ENCODE measurements at regions not wholly inside any gene's neighbourhood (a gene's known extent, or its start where the extent isn't known, plus 50 kb on each side); places are given as distances from the start of the nearest gene placed in this dataset.

GRCh38 chr4:165662341-165662740 lies 210.7 kb upstream of the TLL1 start:
- H3K36me3 Mint-ChIP-seq (ENCODE audit: low read depth), result no peaks in the 10 kb centered on the region
- H3K27ac Mint-ChIP-seq, result no peak overlapping the region

GRCh38 chr4:165663411-165663810 lies 209.6 kb upstream of the TLL1 start:
- DNase-seq (no peak), ATAC-seq (no peak)
- Mint-ChIP-seq H3K4me3 (no peak overlapping the region), H3K27me3 (peaks cover 5% of the 10 kb centered on the region), H3K4me1 (no peaks in the 10 kb centered on the region), H3K27ac (no peak overlapping the region), H3K36me3 (ENCODE audit: low read depth) (no peaks in the 10 kb centered on the region)
- no peaks in the 10 kb centered on the region for H3K9me3 ChIP-seq (ENCODE audit: control insufficient read depth, low read length, poor library complexity, severe bottlenecking)

More at GRCh38 chr4:165662341-165662740, 210.7 kb upstream of the TLL1 start:
- Mint-ChIP-seq H3K4me3 (no peak overlapping the region), H3K27me3 (peaks cover 5% of the 10 kb centered on the region), H3K4me1 (no peaks in the 10 kb centered on the region)
- ATAC-seq (no peak), DNase-seq (no peak)
- H3K9me3 ChIP-seq (ENCODE audit: control insufficient read depth, low read length, poor library complexity, severe bottlenecking), result no peaks in the 10 kb centered on the region

- H3K4me1 Mint-ChIP-seq, result no peaks in the 10 kb centered on the region
- no peak for DNase-seq
- H3K36me3 Mint-ChIP-seq (ENCODE audit: low read depth), result no peaks in the 10 kb centered on the region
- ATAC-seq, result no peak
- H3K27me3 Mint-ChIP-seq, result peaks cover 5% of the 10 kb centered on the region
- no peak overlapping the region for H3K27ac Mint-ChIP-seq
- H3K9me3 ChIP-seq (ENCODE audit: control insufficient read depth, low read length, poor library complexity, severe bottlenecking), result no peaks in the 10 kb centered on the region
- no peak overlapping the region for H3K4me3 Mint-ChIP-seq
These were observed 206.2 kb upstream of the TLL1 start for GRCh38 chr4:165666836-165667235.

GRCh38 chr4:165667969-165668368 lies 205.1 kb upstream of the TLL1 start:
- peaks cover 5% of the 10 kb centered on the region for H3K27me3 Mint-ChIP-seq
- no peak for DNase-seq
- H3K4me3 Mint-ChIP-seq, result no peak overlapping the region

GRCh38 chr4:165668694-165669093 lies 204.3 kb upstream of the TLL1 start:
- no peak for DNase-seq
- no peaks in the 10 kb centered on the region for H3K4me1 Mint-ChIP-seq
- H3K36me3 Mint-ChIP-seq (ENCODE audit: low read depth), result no peaks in the 10 kb centered on the region
- no peak overlapping the region for H3K4me3 Mint-ChIP-seq
- H3K27ac Mint-ChIP-seq, result no peak overlapping the region
- H3K9me3 ChIP-seq (ENCODE audit: control insufficient read depth, low read length, poor library complexity, severe bottlenecking), result no peaks in the 10 kb centered on the region
- peaks cover 5% of the 10 kb centered on the region for H3K27me3 Mint-ChIP-seq
- no peak for ATAC-seq

More at GRCh38 chr4:165667969-165668368, 205.1 kb upstream of the TLL1 start:
- ATAC-seq, result no peak
- H3K4me1 Mint-ChIP-seq, result no peaks in the 10 kb centered on the region
- H3K36me3 Mint-ChIP-seq (ENCODE audit: low read depth), result no peaks in the 10 kb centered on the region
- H3K9me3 ChIP-seq (ENCODE audit: control insufficient read depth, low read length, poor library complexity, severe bottlenecking), result no peaks in the 10 kb centered on the region
- H3K27ac Mint-ChIP-seq, result no peak overlapping the region

- ATAC-seq (no peak), DNase-seq (no peak)
- H3K9me3 ChIP-seq (ENCODE audit: control insufficient read depth, low read length, poor library complexity, severe bottlenecking), result no peaks in the 10 kb centered on the region
- no peaks in the 10 kb centered on the region for H3K36me3 Mint-ChIP-seq (ENCODE audit: low read depth)
- H3K27ac Mint-ChIP-seq, result no peak overlapping the region
- H3K27me3 Mint-ChIP-seq, result no peaks in the 10 kb centered on the region
- no peak overlapping the region for H3K4me3 Mint-ChIP-seq
- H3K4me1 Mint-ChIP-seq, result no peaks in the 10 kb centered on the region
These were observed 196.0 kb upstream of the TLL1 start for GRCh38 chr4:165677081-165677480.

GRCh38 chr4:165678236-165678935 lies 194.7 kb upstream of the TLL1 start:
- Mint-ChIP-seq H3K36me3 (ENCODE audit: low read depth) (no peaks in the 10 kb centered on the region), H3K4me1 (no peaks in the 10 kb centered on the region), H3K27ac (no peak overlapping the region), H3K27me3 (no peaks in the 10 kb centered on the region), H3K4me3 (no peak overlapping the region)
- ATAC-seq (no peak), DNase-seq (no peak)
- no peaks in the 10 kb centered on the region for H3K9me3 ChIP-seq (ENCODE audit: control insufficient read depth, low read length, poor library complexity, severe bottlenecking)

- H3K27ac Mint-ChIP-seq, result no peak overlapping the region
- no peaks in the 10 kb centered on the region for H3K27me3 Mint-ChIP-seq
- DNase-seq (no peak), ATAC-seq (no peak)
- no peaks in the 10 kb centered on the region for H3K4me1 Mint-ChIP-seq
- H3K9me3 ChIP-seq (ENCODE audit: control insufficient read depth, low read length, poor library complexity, severe bottlenecking), result no peaks in the 10 kb centered on the region
- no peak overlapping the region for H3K4me3 Mint-ChIP-seq
- H3K36me3 Mint-ChIP-seq (ENCODE audit: low read depth), result no peaks in the 10 kb centered on the region
These were observed 194.1 kb upstream of the TLL1 start for GRCh38 chr4:165678936-165679325.

GRCh38 chr4:165680821-165681220 lies 192.2 kb upstream of the TLL1 start:
- no peaks in the 10 kb centered on the region for H3K9me3 ChIP-seq (ENCODE audit: control insufficient read depth, low read length, poor library complexity, severe bottlenecking)
- Mint-ChIP-seq H3K4me3 (no peak overlapping the region), H3K36me3 (ENCODE audit: low read depth) (no peaks in the 10 kb centered on the region), H3K4me1 (no peaks in the 10 kb centered on the region), H3K27me3 (no peaks in the 10 kb centered on the region), H3K27ac (no peak overlapping the region)
- DNase-seq, result no peak
- no peak for ATAC-seq

- no peak for DNase-seq
- Mint-ChIP-seq H3K36me3 (ENCODE audit: low read depth) (no peaks in the 10 kb centered on the region), H3K4me3 (no peak overlapping the region), H3K4me1 (no peaks in the 10 kb centered on the region), H3K27me3 (no peaks in the 10 kb centered on the region), H3K27ac (no peak overlapping the region)
- H3K9me3 ChIP-seq (ENCODE audit: control insufficient read depth, low read length, poor library complexity, severe bottlenecking), result no peaks in the 10 kb centered on the region
- no peak for ATAC-seq
These were observed 190.4 kb upstream of the TLL1 start for GRCh38 chr4:165682611-165683010.

GRCh38 chr4:165684177-165684805 lies 188.7 kb upstream of the TLL1 start:
- H3K4me3 Mint-ChIP-seq, result no peak overlapping the region
- H3K4me1 Mint-ChIP-seq, result no peaks in the 10 kb centered on the region
- ATAC-seq (no peak), DNase-seq (no peak)
- no peaks in the 10 kb centered on the region for H3K36me3 Mint-ChIP-seq (ENCODE audit: low read depth)
- H3K27me3 Mint-ChIP-seq, result no peaks in the 10 kb centered on the region
- H3K9me3 ChIP-seq (ENCODE audit: control insufficient read depth, low read length, poor library complexity, severe bottlenecking), result no peaks in the 10 kb centered on the region
- H3K27ac Mint-ChIP-seq, result no peak overlapping the region

- H3K9me3 ChIP-seq (ENCODE audit: control insufficient read depth, low read length, poor library complexity, severe bottlenecking), result no peaks in the 10 kb centered on the region
- no peaks in the 10 kb centered on the region for H3K27me3 Mint-ChIP-seq
- H3K36me3 Mint-ChIP-seq (ENCODE audit: low read depth), result no peaks in the 10 kb centered on the region
- DNase-seq (no peak), ATAC-seq (no peak)
- no peak overlapping the region for H3K27ac Mint-ChIP-seq
- H3K4me1 Mint-ChIP-seq, result no peaks in the 10 kb centered on the region
- no peak overlapping the region for H3K4me3 Mint-ChIP-seq
These were observed 186.3 kb upstream of the TLL1 start for GRCh38 chr4:165686756-165687155.

GRCh38 chr4:165689159-165689558 lies 183.9 kb upstream of the TLL1 start:
- no peaks in the 10 kb centered on the region for H3K4me1 Mint-ChIP-seq
- H3K36me3 Mint-ChIP-seq (ENCODE audit: low read depth), result no peaks in the 10 kb centered on the region
- H3K27ac Mint-ChIP-seq, result no peak overlapping the region
- H3K4me3 Mint-ChIP-seq, result no peak overlapping the region
- no peaks in the 10 kb centered on the region for H3K9me3 ChIP-seq (ENCODE audit: control insufficient read depth, low read length, poor library complexity, severe bottlenecking)
- H3K27me3 Mint-ChIP-seq, result no peaks in the 10 kb centered on the region
- ATAC-seq, result no peak
- no peak for DNase-seq

GRCh38 chr4:165692082-165692481 lies 181.0 kb upstream of the TLL1 start:
- Mint-ChIP-seq H3K36me3 (ENCODE audit: low read depth) (no peaks in the 10 kb centered on the region), H3K4me3 (no peak overlapping the region), H3K27ac (no peak overlapping the region), H3K27me3 (no peaks in the 10 kb centered on the region), H3K4me1 (no peaks in the 10 kb centered on the region)
- H3K9me3 ChIP-seq (ENCODE audit: control insufficient read depth, low read length, poor library complexity, severe bottlenecking), result no peaks in the 10 kb centered on the region
- no peak for ATAC-seq
- DNase-seq, result no peak
